Lower lobe of right lung (tissue), 2 donors: ENCODE measurements at regions not wholly inside any gene's neighbourhood (a gene's known extent, or its start where the extent isn't known, plus 50 kb on each side); places are given as distances from the start of the nearest gene placed in this dataset.

Source experiments
- ATAC-seq, 2 donors: fragments of 200-7000 bp; cut with Tn5 transposase; one replicate each; pipeline ENCODE4 v1.9.1; 2020 to 2022; ENCODE audit warnings: mild to moderate bottlenecking in 2 of 2, moderate library complexity in 2 of 2
- DNase-seq: peaks from one replicate; pipeline ENCODE4 v3.0.0-alpha.2; 2020
- H3K27ac ChIP-seq: fragments of 200-600 bp; one replicate; pipeline ENCODE4 v1.8.0; 2022
- H3K27me3 ChIP-seq: fragments of 200-600 bp; one replicate; pipeline ENCODE4 v1.8.0; 2022; ENCODE audit warnings: low read depth
- H3K36me3 ChIP-seq: fragments of 200-600 bp; one replicate; pipeline ENCODE4 v1.8.0; 2022; ENCODE audit warnings: mild to moderate bottlenecking
- H3K4me1 ChIP-seq: fragments of 200-600 bp; one replicate; pipeline ENCODE4 v1.8.0; 2022
- H3K4me3 ChIP-seq: fragments of 200-600 bp; one replicate; pipeline ENCODE4 v1.8.0; 2022; ENCODE audit warnings: mild to moderate bottlenecking
- H3K9me3 ChIP-seq: fragments of 200-600 bp; one replicate; pipeline ENCODE4 v1.8.0; 2022
- intact Hi-C: fragments of 100-400 bp; cut with DNase I; formaldehyde crosslinking; loops from one replicate; pipeline ENCODE4 v1.11.0; 2022
- TF ChIP-seq, protein P1 (sequence below): fragments of 200-600 bp; IDR thresholded peaks from one replicate; pipeline ENCODE4 v1.8.0; 2022; ENCODE audit warnings: antibody characterized with exemption, mild to moderate bottlenecking
- donor health status: DM: no; HTN: yes; CAD: no; lungs with severe emphysema.

GRCh38 chr6:88445188-88445965, 279.2 kb upstream of the CNR1 start:
- Histone ChIP-seq H3K27ac (no peak overlapping the region), H3K4me1 (peaks cover 8% of the 10 kb centered on the region), H3K27me3 (no peaks in the 10 kb centered on the region), H3K9me3 (no peaks in the 10 kb centered on the region), H3K4me3 (no peak overlapping the region), H3K36me3 (no peaks in the 10 kb centered on the region)
- ATAC-seq (no peak), DNase-seq (no peak)
- TF ChIP-seq, protein P1, sequence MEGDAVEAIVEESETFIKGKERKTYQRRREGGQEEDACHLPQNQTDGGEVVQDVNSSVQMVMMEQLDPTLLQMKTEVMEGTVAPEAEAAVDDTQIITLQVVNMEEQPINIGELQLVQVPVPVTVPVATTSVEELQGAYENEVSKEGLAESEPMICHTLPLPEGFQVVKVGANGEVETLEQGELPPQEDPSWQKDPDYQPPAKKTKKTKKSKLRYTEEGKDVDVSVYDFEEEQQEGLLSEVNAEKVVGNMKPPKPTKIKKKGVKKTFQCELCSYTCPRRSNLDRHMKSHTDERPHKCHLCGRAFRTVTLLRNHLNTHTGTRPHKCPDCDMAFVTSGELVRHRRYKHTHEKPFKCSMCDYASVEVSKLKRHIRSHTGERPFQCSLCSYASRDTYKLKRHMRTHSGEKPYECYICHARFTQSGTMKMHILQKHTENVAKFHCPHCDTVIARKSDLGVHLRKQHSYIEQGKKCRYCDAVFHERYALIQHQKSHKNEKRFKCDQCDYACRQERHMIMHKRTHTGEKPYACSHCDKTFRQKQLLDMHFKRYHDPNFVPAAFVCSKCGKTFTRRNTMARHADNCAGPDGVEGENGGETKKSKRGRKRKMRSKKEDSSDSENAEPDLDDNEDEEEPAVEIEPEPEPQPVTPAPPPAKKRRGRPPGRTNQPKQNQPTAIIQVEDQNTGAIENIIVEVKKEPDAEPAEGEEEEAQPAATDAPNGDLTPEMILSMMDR = no peak
- intact Hi-C loops = no loop called here

DNA sequence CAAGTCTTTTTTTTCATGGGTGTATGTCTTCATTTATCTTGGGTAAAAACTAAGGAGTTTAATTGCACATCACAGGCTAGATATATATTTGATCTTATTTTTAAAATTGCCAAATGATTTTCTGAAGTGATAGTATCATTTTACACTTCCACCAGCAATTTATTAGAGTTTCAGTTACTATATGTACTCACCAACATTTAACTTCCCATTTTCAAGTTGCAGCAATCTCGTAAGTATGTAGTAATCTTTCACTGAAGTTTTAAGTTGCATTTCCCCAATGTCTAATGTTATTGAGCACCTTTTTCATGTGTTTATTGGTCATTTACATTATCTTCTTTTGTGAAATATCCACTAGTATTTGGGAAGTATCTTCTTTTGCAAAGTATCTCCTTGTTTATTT, 277.4 kb upstream of the CNR1 start:
- H3K9me3 ChIP-seq = no peaks in the 10 kb centered on the region
- TF ChIP-seq, protein P1 = no peak
- no peaks in the 10 kb centered on the region for H3K27me3 ChIP-seq
- ATAC-seq (peak; percentile 59 to 63), DNase-seq (no peak)
- H3K4me1 ChIP-seq = peaks cover 8% of the 10 kb centered on the region
- H3K36me3 ChIP-seq = no peaks in the 10 kb centered on the region
- intact Hi-C loops = no loop called here
- H3K27ac ChIP-seq = peak overlapping the region; percentile 33
- no peak overlapping the region for H3K4me3 ChIP-seq

- ATAC-seq (peak; percentile 70 to 74), DNase-seq (no peak)
- no peaks in the 10 kb centered on the region for H3K36me3 ChIP-seq
- no peaks in the 10 kb centered on the region for H3K27me3 ChIP-seq
- no peak overlapping the region for H3K4me3 ChIP-seq
- TF ChIP-seq, protein P1 = no peak
- intact Hi-C loops = no loop called here
- no peaks in the 10 kb centered on the region for H3K9me3 ChIP-seq
- H3K4me1 ChIP-seq = peaks cover 8% of the 10 kb centered on the region
- peak overlapping the region; percentile 33 for H3K27ac ChIP-seq
Measured at GRCh38 chr6:88442737-88443136, 276.6 kb upstream of the CNR1 start.

DNA sequence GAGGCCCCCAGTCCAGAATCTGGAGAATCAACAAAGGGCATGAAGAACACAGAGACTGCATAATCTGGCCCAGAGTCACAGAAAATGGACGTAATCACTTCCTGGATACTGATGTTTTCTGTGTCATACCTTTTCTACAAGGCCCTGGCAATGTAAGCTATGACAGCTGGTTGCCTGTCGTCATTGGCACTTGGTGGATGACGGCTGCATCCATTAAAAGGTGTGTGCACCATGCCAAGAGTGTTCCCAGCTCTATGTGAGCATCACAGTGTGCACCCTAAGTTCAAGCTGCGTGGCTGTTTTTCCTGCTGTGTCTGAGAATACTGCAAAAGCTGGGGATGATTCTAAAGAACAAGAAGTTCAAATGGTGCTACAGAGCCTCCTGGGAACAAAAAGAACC, 275.2 kb upstream of the CNR1 start:
- H3K4me1 ChIP-seq = peaks cover 8% of the 10 kb centered on the region
- H3K4me3 ChIP-seq = no peak overlapping the region
- H3K27ac ChIP-seq = no peak overlapping the region
- ATAC-seq (no peak), DNase-seq (no peak)
- no peaks in the 10 kb centered on the region for H3K36me3 ChIP-seq
- TF ChIP-seq, protein P1 = no peak
- intact Hi-C loops = no loop called here
- no peaks in the 10 kb centered on the region for H3K9me3 ChIP-seq
- H3K27me3 ChIP-seq = no peaks in the 10 kb centered on the region

- no peaks in the 10 kb centered on the region for H3K36me3 ChIP-seq
- ATAC-seq (no peak), DNase-seq (no peak)
- intact Hi-C loops = no loop called here
- no peaks in the 10 kb centered on the region for H3K9me3 ChIP-seq
- no peaks in the 10 kb centered on the region for H3K4me1 ChIP-seq
- no peak overlapping the region for H3K27ac ChIP-seq
- no peak overlapping the region for H3K4me3 ChIP-seq
- H3K27me3 ChIP-seq = no peaks in the 10 kb centered on the region
- TF ChIP-seq, protein P1 = no peak
Measured at GRCh38 chr6:88428068-88428467, 261.9 kb upstream of the CNR1 start.
